Activated naive CD4-positive, alpha-beta T cell treated with Interleukin-2 at 50 U/mL for 16 hours (primary cell): ENCODE measurements at regions not wholly inside any gene's neighbourhood (a gene's known extent, or its start where the extent isn't known, plus 50 kb on each side); places are given as distances from the start of the nearest gene placed in this dataset.

Experiments used
- DNase-seq: peaks from one replicate; pipeline ENCODE4 v3.0.0-alpha.2; 2020

DNA sequence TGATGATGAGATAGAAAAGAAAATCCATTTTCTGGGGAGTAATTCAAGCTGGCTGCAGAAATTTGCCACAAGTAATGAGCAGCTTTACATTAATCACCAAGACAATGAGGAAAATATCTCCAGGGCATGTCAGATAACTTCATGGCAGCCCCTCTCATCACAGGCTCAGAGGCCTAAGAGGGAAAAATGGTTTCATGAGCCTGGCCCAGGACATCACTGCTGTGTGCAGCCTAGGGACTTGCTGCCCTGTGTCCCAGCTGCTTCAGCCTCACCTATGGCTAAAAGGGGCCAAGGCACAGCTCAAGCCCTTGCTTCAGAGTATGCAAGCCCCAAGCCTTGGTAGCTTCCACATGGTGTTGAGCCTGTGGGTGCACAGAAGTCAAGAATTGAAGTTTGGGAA lies 161.7 kb downstream of the OPA1 start:
- no peak for DNase-seq

DNA sequence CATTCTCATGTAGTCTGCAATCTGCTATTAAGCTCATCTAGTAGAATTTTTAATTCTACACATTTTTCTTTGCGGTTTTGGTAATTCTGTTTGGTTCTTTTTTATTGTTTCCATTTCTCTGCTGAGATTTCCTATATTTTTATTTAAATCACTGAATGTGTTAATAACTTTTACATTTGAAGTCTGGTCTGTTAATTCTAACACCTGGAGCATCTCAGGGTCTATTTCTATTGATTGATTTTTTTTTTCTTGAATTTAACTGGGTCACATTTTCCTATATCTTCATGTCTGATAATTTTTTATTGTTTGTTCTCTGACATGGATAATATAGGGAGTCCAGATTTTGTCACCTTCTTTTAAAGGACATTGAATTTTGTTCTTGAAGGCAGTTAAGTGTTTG lies 163.5 kb downstream of the OPA1 start:
- DNase-seq, result no peak

DNA sequence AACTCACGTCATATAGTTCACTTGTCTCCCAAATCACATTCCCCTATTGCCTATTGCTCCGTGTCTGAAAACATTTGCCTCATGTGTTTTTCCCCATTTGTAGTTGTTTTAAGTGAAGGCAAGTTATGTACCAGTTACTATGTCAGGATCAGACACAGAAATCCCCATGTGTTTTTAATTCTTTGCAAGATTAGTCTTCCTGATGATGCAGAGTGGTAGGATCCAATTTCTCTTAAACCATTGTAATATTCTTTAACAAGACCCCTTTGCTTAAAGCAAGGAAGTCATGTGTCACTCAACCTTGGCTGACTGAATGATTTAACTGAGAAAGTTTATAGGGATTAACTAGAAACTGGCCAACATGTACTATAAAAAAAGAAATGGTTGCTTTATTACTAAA lies 164.4 kb downstream of the OPA1 start:
- no peak for DNase-seq

DNA sequence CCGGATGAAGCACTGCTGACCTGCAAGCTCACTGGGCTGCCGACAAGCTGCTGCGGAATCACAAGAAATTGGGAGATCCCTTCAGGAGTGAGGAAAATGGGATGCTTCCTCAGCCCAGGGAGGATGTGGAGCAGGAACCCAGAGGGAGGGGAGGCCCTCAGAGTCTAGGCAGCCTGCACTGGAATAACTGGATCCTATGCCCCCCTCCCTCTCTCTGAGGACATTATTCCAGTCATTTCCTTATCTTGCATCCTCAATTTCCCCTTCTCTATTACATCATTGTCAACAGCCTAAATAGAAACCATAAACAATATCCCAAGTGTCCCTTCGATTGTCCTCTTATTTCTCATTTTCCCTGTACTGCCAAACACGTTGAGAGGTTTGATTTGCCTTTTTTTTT lies 169.0 kb downstream of the OPA1 start:
- DNase-seq, result no peak

DNA sequence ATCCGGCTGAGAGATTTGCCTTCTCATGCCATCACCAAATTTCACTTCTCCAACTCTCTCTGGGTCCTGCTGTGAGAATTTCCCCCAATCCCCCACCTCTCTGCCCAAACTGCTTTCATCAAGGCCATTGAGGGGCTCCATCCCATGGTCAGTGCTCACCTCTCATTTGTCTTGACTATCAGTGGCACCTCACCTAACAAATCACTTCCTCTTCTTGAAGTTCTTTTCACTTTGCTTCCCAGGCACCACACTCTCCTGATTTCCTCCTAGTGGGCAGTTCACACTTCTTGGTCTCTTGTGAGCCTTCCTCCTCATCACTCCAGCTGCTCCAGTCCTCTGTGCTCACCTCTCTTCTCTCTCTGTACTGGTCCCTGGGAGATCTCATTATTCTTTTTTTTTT lies 169.6 kb downstream of the OPA1 start:
- no peak for DNase-seq

DNA sequence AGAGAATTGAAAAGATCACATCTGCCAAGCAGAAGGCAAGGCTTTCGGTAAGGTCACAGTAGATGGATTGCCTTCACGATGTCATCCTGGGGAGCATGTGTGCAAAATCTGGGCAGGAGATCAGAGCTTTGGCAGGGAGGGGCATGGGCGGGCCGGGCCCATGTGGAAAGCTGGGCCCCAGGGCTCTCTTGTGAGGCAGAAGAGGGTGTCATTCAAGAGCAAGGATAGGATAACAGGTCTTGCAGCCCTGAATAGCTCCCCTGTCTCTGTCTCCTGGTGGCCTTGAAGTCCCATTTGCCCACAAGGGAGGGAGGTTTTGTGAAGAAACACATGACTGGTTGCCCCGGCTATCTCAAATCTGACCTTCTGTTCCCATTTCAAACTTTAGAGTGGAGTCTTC lies 172.0 kb downstream of the OPA1 start:
- no peak for DNase-seq

DNA sequence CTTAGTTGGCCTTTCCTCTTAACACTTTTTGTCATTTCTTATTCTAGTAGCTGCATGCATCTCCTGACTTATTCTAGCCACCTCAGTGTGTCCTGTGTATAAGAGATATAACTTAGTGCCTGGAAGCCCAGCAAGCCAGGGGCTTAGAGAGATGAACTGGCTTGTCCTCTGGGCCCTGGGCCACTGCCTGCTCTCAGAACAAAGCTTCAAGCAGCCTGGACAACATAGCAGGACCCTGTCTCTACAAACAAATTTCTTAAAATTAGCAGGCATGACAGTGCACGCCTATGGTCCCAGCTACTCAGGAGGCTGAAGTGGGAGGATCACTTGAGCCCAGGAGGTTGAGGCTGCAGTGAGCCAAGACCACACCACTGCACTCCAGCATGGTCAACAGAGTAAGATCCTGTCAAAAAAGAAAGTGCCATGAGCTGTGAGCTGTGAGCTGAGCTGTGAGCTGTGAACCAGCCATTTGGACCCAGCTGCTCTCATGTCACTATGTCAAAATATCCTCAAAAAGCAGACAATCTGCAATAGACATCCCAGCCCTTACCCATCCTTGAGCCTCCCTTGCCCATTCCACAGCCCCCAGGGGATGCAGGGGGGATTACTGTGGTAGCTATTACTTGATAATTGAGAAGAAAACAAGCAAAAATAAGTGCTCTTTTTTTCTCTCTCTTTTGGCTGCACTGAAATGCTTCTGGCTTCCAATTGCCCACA lies 174.5 kb downstream of the OPA1 start:
- DNase-seq, result no peak

DNA sequence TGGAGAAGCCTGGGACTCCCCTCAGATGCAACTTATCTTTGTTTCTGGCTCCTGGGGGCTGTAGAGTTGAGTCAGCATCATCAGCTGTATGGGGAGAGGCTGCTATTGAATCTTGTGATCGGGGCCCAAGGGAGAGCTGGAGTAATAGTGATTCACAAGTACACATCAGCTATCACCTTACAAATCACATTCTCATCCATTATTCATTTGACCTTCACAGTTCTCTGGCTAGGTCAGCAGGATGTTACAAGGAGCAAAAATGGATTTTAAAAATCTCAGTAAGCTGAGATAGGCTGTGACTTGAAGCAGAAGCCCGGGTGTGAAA lies 175.0 kb downstream of the OPA1 start:
- DNase-seq, result no peak

DNA sequence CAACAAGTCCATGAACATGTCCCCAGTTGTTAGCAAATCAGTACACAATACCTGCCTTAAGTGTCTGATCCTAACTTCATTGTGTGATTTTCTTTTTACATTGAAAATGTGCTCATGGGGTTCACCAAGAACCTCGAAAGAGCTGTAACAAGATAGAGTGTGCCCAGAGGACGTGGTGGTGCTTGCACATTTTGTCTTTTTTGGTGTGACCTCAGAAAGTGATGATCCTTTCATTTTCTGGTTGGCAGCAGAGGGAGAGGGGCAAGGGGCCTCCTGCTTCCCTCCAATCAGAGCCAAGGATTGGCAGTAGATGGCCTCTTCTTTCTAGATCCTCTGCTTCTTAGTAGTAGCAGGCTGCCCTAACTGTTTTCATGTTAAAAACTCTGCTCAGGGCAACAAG lies 176.4 kb downstream of the OPA1 start:
- no peak for DNase-seq

DNA sequence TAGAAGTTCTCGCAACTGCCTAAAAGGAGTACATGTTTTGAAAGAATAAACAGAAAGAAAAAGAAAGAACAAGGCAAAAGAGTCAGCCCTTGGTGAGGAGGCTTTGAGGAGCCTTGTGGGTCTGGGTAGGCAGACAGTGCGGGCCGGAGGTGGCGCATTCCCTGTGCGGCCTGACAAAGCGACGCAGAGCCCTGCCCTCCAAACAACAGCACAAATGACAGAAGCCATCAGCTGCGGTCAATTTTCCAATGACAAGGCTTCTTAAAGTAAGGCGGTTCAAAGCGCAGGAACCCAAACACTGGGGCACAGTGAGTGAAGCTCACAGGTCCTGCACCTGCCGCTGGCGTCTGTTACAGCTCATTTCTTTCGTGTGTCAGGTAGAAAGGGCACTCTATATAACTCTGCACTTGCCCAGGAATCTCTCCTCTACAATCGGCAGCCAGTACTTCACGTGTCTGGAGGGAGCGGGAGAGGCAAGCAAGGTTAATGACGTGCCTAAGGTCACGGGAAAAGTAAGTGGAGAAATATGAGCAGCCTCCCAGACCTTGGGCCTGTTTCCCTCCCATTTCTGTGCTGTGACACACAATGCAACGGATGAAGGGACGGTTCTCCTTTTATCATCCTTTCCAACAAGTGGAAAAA lies 178.1 kb downstream of the OPA1 start:
- no peak for DNase-seq

DNA sequence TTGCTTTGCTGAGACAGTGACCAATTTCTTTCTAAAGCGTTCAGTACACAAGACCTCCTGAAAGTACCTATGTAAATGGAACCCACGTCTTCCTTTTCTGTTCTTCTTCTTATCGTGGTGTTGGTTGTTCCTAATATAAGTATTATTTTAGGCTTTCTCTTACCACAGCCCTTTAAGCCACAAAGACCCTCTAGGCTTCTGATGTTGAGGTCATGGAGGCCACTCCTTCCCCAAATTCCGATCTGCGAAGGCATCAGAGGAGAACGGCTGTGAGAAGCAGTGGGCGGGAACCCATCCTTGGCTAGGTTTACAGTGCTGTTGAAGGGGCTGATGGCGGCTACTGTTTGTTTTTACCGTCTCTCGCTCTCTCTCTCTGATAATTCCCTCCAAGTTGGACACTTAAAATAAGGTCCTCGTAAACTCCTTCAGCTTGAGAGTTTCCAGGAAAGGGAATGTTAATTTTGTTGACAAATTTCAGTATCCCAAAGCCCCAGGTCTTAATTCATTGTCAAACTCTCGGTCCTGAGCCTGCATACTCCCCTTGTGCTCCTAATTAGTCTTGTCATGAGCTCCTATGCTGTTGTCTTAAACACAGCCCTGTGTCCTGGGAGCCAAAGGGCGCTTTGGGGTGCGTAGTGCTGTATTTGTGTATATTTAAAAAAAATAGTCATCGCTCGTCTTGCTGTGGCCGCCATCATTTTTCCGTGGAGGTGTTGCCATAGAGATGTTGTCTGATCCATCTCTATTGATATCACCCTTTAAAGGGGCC lies 178.8 kb downstream of the OPA1 start:
- no peak for DNase-seq

DNA sequence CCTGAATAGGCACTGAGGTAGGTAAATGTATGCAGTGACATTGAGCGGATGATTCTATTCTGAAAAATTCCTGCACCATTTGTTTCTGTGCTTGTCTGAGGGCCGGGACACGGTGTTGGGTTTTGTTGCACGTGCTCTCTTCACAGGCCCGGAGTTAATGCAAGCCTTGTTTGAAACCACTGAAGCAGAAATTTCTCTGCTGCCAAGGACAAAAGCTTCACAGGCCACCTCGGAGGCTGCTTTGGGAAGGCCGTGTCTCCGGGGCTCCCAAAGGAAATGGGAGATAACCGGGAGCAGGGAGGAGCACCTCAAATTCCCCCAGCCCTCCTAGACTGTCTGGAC lies 179.4 kb downstream of the OPA1 start:
- no peak for DNase-seq

DNA sequence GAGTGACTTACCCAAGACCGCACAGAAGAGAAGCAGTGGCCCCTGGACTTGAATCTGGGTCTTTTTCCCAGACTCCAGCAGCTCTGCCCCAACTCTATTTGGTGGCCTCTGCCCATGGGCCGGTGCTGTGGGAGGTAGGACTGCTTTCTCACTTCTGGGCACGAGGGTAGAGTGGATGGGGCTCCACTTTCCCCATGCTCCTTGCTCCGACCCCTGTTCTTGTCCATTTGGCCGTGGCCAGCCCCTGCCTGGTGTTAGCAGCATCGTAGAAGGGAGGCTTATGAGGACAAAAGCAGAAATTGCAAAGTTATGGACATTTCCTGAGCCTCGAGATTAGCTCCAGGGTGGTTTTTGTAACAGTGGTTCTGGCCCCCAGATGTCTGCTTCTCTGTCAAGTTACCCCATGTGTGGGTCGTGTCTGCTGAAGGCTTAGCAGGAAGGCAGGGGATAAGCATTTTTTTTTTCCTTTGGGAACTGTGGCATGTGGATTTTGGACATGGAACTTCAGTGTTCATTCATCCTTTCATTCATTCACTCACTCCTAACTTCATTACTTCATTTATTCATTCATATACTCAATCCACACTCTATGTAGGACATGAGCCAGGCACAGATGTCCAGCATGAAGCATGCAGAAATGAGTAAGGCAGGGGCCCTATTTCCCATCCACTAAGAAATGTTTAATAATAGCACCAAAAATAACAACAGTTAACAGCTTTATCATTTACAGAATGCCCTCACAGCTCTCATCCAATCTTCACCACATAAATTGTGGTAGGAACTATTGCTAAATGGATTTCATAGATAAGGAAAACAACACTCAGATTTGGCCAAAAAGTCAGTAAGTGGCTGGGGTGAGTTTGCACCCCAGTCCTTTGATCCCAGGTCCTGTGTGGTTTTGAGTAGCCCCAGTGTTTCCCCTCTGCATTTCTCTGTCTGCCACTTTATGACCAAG lies 180.5 kb downstream of the OPA1 start:
- no peak for DNase-seq

DNA sequence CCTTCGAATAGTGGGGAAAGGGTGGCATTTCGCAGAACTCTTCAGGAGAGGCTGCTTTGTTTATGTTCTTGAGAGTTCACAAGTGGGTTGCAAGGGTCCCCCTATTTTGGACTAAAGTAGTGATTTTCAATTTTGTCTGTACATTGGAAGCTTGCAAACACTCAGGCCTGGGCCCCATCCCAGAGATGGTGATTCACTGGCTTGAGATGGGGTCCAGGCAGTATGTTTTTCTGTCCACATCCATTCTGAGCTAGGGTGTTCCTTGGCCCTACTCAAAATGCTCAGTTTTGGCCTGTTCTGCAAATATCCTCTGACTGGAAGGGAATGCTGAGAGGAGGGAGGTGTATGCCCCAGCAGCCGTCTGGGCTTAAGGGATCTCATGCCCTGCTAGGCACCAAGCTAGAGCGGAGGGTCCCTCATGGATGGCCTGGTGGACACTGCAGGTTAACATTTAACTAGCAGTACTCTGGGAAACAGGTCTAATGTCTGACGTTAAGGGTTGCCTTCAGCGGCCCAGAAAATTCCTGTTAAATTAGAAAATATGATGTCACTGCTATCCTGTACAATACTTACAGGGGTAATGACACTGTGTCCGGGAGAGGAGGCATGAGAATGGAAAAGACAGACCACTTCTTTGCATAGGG lies 181.4 kb downstream of the OPA1 start:
- DNase-seq, result no peak

DNA sequence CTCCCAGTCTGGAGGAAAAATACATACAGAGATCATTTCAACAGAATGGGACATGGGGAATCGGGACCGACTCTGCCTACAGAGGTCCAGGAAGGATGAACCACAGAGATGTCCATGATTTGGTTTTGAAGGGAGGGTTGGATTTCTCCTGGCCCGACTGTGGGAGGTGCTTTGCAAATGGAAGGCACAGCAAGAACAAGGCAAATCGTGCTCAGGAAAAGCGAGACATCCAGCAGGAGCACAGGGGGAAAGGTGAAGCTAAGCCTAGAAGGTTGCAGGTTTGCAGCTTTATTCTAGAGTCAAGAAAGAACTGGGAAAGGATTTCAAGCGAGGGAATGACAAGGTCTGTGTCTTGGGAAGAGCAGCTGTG lies 181.9 kb downstream of the OPA1 start:
- no peak for DNase-seq

DNA sequence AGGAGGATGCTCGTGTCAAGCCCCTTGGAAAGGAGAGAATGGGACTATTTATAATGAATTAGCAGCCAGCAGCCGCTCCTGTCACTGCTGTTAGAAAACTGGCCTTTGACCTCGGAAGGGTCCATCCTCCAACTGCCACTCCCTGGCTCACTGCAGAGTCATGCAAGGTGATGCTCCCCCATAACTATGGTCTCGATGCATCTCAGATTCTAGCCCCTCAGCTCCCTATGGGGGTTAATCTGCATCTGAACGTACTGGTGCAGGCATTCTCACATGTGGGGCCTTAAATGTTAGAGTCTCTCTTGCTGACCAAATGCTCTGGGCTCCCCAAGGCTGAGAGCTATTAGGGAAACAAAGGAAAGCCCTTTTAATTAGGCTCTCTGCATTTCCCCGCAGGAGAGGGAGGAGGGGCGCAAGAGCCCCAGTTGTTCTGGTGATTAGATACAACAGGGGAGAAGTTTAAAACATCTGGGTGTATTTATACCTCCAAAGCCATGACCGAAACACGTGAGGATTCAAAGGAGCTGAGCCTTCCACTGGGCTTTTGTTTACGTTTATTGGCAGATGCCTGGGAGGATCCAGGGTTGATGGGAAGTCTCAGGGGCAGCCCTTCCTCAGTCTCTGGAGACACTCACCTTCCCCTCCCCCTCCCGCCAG lies 182.5 kb downstream of the OPA1 start:
- DNase-seq, result no peak

DNA sequence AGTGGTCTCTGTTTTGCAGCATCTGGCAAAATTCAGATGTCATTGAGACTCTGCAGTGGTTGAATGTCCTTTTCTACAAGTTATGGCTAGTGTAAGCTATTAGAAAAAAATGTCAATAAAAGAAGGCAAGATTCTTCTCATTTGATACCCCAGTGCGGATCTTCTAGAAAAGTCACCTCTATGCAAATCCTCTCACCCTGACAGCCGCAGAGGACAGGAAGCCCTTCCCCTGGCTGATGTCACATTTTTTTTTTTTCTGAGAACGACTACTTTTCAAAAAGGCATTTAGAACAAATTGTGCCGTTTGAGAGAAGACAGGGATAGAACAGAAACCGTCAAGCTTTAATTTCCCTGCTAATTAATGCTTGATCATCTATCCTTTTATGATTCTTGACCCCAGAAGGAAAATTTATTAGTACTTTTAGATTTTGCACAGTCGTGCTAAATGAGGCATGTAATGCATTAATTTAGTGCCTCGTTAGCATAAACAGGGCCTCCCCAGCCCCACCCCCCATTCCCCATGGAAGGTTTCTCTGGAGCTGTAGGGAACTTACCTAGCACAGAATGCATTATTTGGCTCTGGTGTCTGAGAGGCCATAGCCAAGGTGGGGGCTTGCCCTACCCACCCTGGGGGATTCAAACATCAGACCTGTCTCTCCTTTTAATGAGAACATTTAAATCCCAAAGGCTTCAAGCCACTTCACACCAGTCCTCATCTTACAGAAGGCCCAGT lies 183.8 kb downstream of the OPA1 start:
- no peak for DNase-seq

DNA sequence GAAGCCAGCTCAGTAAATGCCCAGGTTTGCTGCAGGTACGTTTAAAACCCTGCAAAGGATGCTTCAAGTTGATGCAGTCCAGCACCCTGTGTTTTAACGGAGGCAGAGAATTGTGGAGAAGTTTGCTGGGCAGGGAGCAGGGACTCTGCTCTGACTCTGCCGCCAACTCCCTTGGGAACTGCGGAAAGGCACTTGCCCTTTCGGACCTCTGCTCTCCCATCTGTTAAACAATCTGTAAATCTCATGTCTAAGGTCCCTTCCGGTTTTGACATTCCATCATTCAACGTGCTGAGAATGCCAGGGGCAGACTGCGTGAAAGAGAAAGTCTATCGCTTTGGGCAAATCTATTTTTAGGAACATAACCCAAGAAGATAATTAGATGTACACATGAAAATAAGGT lies 184.5 kb downstream of the OPA1 start:
- no peak for DNase-seq

DNA sequence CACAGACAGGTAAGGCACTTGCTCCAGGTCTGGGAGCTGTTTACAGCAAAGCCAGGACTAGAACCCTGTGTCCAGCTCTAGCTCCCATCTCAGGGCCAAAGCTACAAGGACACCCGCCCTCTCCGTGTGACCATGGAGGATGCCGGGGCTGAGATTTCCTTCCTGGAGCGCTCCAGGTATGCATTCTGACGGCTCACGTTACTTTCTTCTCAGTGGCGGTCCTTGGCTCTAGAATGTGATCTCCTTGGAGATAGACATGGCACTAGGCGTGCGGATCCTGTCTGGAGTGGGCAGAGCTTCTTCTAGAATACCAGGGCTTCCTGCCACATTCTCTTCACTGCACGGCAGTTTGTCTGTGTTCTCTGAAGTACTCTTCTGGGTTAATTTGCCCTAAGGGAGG lies 185.7 kb downstream of the OPA1 start:
- no peak for DNase-seq

DNA sequence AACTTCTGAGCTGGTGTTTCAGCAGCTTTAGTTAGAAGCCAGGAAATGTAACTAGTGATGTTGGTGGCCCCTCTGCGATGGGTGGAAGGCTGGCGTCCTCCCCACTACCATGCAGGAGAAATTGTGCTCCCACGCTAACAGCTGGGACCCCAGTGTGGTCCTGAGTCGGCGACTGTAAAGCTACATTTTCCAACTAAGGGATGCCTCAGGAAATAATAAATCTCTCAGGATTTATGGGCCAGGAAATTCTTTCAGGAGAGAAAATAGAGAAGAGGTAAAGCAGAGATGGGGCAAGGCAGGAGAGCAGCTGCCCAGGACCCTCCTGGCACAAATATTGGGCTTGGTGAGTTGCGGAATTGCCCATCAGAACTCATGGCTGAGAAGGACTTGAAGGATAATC lies 186.9 kb downstream of the OPA1 start:
- no peak for DNase-seq

DNA sequence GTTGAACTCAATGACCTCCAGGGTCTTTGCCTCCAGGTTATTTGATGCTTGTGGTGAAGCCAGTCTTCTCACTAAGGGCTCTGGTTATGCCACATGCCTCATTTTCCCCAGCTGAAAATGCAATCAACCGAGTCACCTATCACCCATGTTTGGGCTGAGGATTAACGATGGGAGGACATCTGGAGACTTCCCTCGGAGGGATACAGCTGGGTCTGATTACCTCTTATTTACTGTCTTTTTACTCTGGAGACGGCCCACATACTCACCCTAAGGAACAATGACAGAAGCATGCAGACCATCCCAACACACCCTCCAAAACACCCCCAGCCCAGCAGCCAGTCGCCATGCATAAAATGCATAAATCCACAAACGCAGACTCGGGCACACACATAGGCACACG lies 187.4 kb downstream of the OPA1 start:
- no peak for DNase-seq
